ENCODE measurements at regions not wholly inside any gene's neighbourhood (a gene's known extent, or its start where the extent isn't known, plus 50 kb on each side); places are given as distances from the start of the nearest gene placed in this dataset.
"Not testable (repeated sequence)": the region's sequence is repeated elsewhere in the genome, so short reads cannot be mapped to it uniquely, and the experiment has no call there.

DNA sequence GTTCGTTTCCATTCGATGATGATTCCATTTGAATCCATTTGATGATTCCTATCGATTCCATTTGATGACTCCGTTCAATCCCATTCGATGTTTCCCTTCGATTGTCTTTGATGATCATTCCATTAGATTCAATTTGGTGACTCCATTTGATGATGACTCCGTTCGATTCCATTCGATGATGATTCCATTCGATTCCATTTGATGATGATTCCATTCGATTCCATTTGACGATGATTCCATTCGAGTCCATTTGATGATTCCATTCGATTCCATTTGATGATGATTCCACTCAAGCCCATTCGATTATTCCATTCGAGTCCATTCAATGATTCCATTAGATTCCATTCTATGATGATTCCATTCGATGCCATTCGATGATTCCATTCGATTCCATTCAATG is 2730.6 kb downstream of the RPIA start:
- not testable (repeated sequence) for DNase-seq (ENCODE audit: low spot score)

- not testable (repeated sequence) for DNase-seq (ENCODE audit: low spot score)
These were observed 2735.7 kb downstream of the RPIA start for GRCh38 chr2:91427148-91427547.

DNA sequence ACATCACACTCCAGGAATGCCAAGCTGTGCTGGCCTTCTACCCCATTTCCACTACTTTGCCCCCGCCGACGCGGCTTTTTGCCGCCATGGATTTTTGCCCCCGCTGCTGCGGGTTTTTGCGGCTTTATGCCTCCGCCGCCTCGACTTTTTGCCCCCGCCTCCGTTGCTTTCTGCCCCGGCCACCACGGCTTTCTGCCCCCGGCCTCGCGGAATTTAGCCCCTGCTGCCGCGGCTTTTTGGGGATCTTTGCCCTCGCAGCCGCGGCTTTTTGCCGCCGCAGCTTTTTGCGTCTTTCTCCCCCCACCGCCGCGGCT is 2750.4 kb downstream of the RPIA start:
- not testable (repeated sequence) for DNase-seq (ENCODE audit: low spot score)

- no peak for DNase-seq (ENCODE audit: low spot score)
These were observed 2750.9 kb downstream of the RPIA start for GRCh38 chr2:91442246-91442905.

GRCh38 chr2:91442906-91443729 is 2751.6 kb downstream of the RPIA start:
- DNase-seq (ENCODE audit: low spot score): not testable (repeated sequence)

DNA sequence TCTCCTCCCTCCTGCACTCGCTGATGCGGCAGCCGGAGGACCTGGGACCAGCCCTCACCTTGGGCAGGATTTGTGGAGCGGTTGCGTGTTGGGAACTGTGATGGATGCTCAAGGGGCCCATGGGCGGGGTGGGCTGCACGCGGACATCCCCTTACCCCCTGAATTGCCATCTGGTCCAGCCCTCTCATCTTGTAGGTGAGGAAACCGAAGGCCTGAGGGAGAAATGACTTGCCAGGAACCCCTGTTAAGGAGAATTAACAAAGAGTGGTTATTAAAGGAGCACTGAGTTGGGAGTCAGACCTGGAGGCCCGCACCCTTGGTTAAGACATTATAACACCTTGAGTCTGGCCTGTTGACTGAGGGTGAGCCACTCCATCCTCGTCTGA is 2752.2 kb downstream of the RPIA start:
- DNase-seq (ENCODE audit: low spot score): not testable (repeated sequence)

- not testable (repeated sequence) for DNase-seq (ENCODE audit: low spot score)
These were observed 2754.2 kb downstream of the RPIA start for GRCh38 chr2:91445705-91446104.

- DNase-seq (ENCODE audit: low spot score): not testable (repeated sequence)
These were observed 2755.0 kb downstream of the RPIA start for GRCh38 chr2:91446489-91446888.

DNA sequence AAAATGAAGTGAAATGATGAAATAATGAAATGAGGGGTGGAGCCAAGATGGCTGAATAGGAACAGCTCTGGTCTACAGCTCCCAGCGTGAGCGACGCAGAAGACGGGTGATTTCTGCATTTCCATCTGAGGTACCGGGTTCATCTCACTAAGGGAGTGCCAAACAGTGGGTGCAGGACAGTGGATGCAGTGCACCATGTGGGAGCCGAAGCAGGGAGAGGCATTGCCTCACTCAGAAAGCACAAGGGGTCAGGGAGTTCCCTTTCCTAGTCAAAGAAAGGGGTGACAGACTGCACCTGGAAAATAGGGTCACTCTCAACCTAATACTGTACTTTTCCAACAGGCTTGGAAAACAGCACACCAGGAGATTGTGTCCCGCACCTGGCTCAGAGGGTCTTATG is 2755.4 kb downstream of the RPIA start:
- not testable (repeated sequence) for DNase-seq (ENCODE audit: low spot score)

DNA sequence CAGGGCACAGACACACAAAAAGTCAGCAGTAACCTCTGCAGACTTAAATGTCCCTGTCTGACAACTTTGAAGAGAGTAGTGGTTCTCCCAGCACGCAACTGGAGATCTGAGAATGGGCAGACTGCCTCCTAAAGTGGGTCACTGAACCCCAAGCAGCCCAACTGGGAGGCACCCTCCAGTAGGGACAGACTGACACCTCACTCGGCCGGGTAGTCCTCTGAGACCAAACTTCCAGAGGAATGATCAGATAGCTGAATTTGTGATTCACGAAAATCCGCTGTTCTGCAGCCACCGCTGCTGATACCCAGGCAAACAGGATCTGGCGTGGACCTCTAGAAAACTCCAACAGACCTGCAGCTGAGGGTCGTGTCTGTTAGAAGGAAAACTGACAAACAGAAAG is 2756.0 kb downstream of the RPIA start:
- not testable (repeated sequence) for DNase-seq (ENCODE audit: low spot score)

DNA sequence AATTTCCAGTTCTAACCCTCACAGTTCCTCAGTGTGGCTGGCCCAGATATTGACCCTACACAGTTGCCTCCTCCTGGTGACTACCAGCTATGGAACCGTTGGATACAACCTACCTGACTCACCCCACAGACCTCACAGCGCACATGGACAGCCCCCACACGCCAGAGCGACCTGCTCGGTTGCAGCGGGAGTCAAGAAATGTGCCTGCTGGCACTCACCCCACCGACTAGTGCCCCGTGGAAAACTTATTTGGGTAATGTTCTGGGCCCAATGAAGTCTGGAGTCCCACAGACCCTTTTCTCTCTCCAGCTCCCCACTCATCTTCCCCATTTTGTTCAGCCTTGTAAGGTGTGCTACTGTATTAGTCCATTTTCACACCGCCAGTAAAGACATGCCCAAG is 2770.8 kb downstream of the RPIA start:
- DNase-seq (ENCODE audit: low spot score): not testable (repeated sequence)

GRCh38 chr2:91463007-91463406 is 2771.5 kb downstream of the RPIA start:
- DNase-seq (ENCODE audit: low spot score): not testable (repeated sequence)

- DNase-seq (ENCODE audit: low spot score): not testable (repeated sequence)
These were observed 2775.4 kb downstream of the RPIA start for GRCh38 chr2:91466780-91467363.

DNA sequence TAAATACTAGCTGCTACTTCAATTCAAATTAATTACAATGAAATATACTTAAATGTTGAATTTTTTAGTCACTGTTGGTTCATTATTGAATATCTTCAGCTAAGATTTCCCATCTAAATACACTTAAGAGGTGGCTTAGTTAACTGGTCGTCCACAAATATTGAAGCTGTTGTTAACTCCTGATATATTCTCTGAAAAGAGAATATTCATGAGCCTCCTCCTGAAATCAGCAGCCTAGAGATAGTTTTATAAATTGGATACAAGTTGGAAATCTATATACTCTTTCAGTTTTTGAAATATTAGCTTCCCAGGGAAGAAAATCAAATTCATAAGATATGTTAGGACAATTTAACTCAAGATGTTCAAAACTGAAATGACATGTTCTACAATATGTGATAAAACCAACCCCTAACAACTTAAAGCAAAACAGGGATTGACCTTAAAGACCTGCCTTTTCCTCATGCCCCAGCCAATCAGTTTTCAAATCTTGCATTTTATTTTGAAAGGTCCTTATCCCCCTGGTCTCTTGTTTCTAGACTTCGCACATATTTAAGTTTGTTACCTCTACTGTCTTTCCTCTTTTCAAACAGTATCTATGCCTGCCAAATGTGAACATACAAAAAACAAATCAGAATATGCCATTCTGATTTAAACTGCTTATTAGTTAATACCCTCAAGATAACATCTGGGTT is 2784.9 kb downstream of the RPIA start:
- peak; percentile 1 for DNase-seq (ENCODE audit: low spot score)

DNA sequence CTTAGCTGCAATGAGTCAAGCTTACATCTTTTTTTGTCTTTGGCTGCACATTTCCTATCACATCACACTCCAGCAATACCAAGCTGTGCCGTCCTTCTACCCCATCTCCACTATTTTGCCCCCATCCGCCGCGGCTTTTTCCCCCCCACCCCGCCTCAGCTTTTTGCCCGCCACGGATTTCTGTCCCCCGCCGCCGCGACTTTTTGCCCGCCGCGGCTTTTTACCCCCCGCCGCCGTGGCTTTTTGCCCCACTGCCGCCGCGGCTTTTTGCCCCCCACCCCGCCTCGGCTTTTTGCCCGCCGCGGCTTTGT is 2785.4 kb downstream of the RPIA start:
- DNase-seq (ENCODE audit: low spot score): not testable (repeated sequence)

GRCh38 chr2:91477291-91477690 is 2785.8 kb downstream of the RPIA start:
- DNase-seq (ENCODE audit: low spot score): not testable (repeated sequence)

DNA sequence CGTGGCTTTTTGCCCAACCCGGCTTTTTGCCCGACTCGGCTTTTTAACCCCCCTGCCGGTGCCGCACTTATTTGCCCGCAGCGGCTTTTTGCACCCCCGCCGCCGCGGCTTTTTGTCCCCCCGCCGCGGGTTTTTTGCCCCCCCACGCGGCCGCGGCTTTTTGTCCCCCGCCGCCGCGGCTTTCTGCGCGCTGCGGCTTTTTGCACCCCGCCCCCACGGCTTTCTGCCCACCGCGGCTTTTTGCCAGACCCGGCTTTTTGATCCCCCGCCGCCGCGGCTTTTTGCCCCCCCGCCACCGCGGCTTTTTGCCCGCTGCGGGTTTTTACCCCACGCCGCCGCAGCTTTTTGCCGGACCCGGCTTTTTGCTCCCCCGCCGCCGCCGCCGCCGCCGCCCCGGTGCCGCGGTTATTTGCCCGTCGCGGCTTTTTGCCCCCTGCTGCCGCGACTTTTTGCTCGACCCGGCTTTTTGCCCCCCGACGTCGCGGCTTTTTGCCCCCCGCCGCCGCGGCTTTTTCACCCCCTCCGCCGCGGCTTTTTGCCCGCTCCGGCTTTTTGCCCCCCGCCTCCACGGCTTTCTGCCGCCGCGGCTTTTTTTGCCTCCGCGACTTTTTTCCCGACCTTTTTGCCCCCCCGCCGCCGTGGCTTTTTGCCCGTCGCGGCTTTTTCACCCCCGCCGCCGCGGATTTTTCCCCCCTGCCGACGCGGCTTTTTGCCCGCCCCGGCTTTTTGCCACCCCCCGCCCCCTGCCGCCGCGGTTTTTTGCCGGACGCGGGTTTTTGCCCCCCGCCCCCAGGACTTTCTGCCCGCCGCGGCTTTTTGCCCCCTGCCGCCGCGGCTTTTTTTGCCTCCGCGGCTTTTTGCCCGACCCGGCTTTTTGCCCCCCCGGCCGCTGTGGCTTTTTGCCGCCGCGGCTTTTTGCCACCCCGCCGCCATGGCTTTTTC is 2786.5 kb downstream of the RPIA start:
- DNase-seq (ENCODE audit: low spot score): no peak

DNA sequence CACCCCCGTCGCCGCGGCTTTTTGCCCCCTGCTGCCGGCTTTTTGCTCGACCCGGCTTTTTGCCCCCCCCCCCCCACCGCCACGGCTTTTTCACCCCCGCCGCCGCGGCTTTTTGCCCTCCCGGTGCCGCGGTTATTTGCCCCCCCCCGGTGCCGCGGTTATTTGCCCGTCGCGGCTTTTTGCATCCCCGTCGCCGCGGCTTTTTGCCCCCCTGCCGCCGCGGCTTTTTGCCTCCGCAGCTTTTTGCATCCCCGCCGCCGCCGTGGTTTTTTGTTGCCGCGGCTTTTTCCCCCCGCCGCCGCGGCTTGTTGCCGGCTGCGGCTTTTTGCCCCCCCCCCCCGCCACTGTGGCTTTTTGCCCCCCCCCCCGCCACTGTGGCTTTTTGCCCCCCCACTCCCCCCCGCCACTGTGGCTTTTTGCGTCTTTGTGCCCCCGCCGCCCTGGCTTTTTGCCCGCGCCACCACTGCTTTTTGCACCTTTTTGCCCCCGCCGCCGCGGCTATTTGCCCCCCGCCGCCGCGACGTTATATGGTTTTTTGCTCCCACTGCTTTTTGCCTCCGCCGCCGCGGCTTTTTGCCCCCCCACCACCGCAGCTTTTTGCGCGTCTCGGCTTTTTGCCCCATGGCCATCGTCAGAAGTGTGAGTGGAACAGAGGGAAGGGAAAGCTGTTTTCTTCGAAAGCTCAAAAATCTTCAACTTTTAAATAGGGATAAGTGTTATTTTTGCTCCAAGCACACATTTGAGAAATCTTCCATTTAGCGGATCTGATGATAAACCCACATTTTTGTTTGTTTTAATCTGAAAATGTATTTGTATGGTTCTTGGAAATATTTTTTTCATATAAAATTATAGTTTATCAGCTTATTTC is 2787.6 kb downstream of the RPIA start:
- DNase-seq (ENCODE audit: low spot score): not testable (repeated sequence)

DNA sequence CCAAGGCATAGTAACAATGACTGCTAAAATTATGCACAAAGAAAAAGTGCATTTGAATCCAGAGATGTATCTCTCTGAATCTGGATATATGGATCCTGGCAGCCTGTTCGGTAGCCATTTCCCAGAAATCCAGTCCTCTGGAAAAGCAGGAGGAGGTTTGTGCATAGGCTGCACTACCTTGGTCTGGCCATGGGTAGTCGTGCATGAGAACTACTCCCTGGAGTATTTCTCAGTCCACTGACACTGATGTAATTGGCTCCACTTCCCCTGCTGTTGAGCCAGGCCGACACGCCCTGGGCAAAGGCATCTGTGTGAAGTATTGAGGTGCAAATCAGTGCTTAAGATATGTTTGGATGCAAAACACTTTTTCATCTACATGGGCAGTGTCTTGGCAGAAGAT is 2793.8 kb downstream of the RPIA start:
- DNase-seq (ENCODE audit: low spot score): not testable (repeated sequence)
